Smooth muscle cell (in vitro differentiated cells): ENCODE measurements at regions not wholly inside any gene's neighbourhood (a gene's known extent, or its start where the extent isn't known, plus 50 kb on each side); places are given as distances from the start of the nearest gene placed in this dataset.

Experiments used
- DNase-seq: peaks from one replicate; lab custom pipeline; 2025; ENCODE audit not compliant: unreplicated experiment; lab: John Stamatoyannopoulos, UW
- H2AFZ ChIP-seq: fragments of 200-600 bp; sonication (generic); 2 replicates; pipeline ENCODE4 v1.6.0; 2016; ENCODE audit warnings: antibody characterized with exemption, low read depth, mild to moderate bottlenecking
- H3F3A ChIP-seq: fragments of 200-600 bp; sonication (generic); 2 replicates; pipeline ENCODE4 v1.6.0; 2017; ENCODE audit warnings: antibody characterized with exemption, low read depth
- H3K27ac ChIP-seq: fragments of 200-600 bp; sonication (generic); 2 replicates; pipeline ENCODE4 v1.5.1; 2016; ENCODE audit warnings: low read depth, mild to moderate bottlenecking
- H3K27me3 ChIP-seq: fragments of 200-600 bp; sonication (generic); 2 replicates; pipeline ENCODE4 v1.6.1; 2016; ENCODE audit warnings: low read depth, mild to moderate bottlenecking
- H3K36me3 ChIP-seq: fragments of 200-600 bp; sonication (generic); 2 replicates; pipeline ENCODE4 v1.5.1; 2016; ENCODE audit warnings: low read depth
- H3K4me1 ChIP-seq: fragments of 200-600 bp; sonication (generic); 2 replicates; pipeline ENCODE4 v1.5.1; 2016; ENCODE audit warnings: low read depth
- H3K4me2 ChIP-seq: fragments of 200-600 bp; sonication (generic); 2 replicates; pipeline ENCODE4 v1.6.0; 2016; ENCODE audit warnings: mild to moderate bottlenecking
- H3K4me3 ChIP-seq: fragments of 200-600 bp; sonication (generic); 2 replicates; pipeline ENCODE4 v1.5.1; 2016; ENCODE audit warnings: mild to moderate bottlenecking
- H3K79me2 ChIP-seq: fragments of 200-600 bp; sonication (generic); 2 replicates; pipeline ENCODE4 v1.6.0; 2016; ENCODE audit warnings: low read depth, mild to moderate bottlenecking
- H3K9ac ChIP-seq: fragments of 200-600 bp; sonication (generic); 2 replicates; pipeline ENCODE4 v1.6.0; 2016; ENCODE audit warnings: low read depth
- H3K9me3 ChIP-seq: fragments of 200-600 bp; sonication (generic); replicated peaks from 2 replicates; pipeline ENCODE4 v1.5.1; 2016; ENCODE audit warnings: low read depth
- H4K20me1 ChIP-seq: fragments of 200-600 bp; sonication (generic); 2 replicates; pipeline ENCODE4 v1.6.0; 2016; ENCODE audit warnings: low read depth
- CTCF ChIP-seq: fragments of 200-600 bp; sonication (generic); IDR thresholded peaks from 2 replicates; pipeline ENCODE4 v1.5.1; 2017; ENCODE audit warnings: borderline replicate concordance, mild to moderate bottlenecking, antibody characterized with exemption; ENCODE audit not compliant: insufficient read depth, poor library complexity, severe bottlenecking
- WGBS: methylation state at CpG from one replicate; pipeline ENCODE4 v1.1.7; 2016; ENCODE audit warnings: low lambda C conversion rate; 5-methylcytosine and 5-hydroxymethylcytosine counted together

DNA sequence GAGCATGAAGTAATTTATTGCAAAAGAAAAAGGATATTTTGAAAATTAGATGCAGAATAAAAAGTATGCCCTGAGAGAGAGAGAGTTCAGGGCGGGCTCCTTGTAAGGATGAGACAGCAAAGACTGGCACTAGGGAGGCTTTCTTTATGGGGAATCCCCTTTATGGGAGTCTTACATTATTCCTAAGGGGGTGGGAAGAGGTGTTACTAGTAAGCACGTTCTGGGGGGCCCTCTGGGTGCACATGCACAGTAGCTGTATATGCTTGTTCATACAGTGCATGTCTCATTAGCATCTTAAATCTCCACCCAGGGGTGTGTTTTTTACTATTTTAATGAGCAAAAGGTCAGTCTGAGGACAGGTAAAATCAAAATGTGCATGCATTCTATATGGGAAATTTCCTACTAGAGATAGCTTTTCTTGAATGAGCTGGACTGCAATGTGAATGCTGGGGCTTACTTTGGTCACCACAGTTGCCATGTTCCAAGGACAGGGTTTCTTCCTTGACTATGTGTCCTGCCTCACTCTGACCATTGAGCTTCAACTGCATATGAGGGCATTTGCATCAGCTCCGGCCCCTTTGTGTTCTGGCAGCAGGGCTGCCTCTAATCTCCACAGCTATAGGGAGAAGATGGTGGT, 614.1 kb downstream of the NUF2 start:
- no peaks in the 10 kb centered on the region for H3K4me1 ChIP-seq
- no peak for DNase-seq
- H3K27me3 ChIP-seq: no peaks in the 10 kb centered on the region
- H3K4me2 ChIP-seq: no peak overlapping the region
- H3K36me3 ChIP-seq: no peaks in the 10 kb centered on the region
- no peak overlapping the region for H3K4me3 ChIP-seq
- no peaks in the 10 kb centered on the region for H3K9me3 ChIP-seq
- H3K79me2 ChIP-seq: no peaks in the 10 kb centered on the region
- TF ChIP-seq CTCF: no peak
- no peak overlapping the region for H3K27ac ChIP-seq
- H4K20me1 ChIP-seq: no peaks in the 10 kb centered on the region
- H3K9ac ChIP-seq: no peak overlapping the region
- H3F3A ChIP-seq: no peaks in the 10 kb centered on the region
- WGBS: 85% methylated on average over 3 of the region's 3 CpGs
- H2AFZ ChIP-seq: no peak overlapping the region

DNA sequence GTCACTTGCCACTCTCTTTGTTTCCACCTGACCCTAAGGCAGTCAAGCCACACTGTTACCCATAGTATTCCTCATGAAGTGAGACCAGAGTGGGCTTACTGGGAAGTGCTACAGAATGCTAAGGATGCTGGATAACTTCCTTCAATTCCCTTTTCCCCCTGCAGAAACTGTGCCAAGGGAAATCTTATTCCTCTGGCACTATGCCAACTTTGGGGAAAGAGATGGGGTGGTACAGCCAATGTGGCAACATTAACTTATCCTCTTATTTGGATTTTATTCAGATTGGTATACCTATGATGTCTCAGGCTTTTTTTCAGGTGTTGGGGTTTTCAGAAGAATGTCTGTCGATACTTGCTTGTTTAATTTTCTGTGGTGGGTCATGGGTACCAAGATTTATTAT, 599.4 kb upstream of the PBX1 start:
- H3K4me2 ChIP-seq: no peak overlapping the region
- H3K79me2 ChIP-seq: no peaks in the 10 kb centered on the region
- H3K27me3 ChIP-seq: no peaks in the 10 kb centered on the region
- no peak for TF ChIP-seq CTCF
- H3K4me3 ChIP-seq: no peak overlapping the region
- no peak overlapping the region for H3K9ac ChIP-seq
- H4K20me1 ChIP-seq: no peaks in the 10 kb centered on the region
- 95% methylated on average over 1 of the region's 1 CpG for WGBS
- no peak overlapping the region for H3K27ac ChIP-seq
- no peak overlapping the region for H2AFZ ChIP-seq
- no peaks in the 10 kb centered on the region for H3F3A ChIP-seq
- no peaks in the 10 kb centered on the region for H3K36me3 ChIP-seq
- H3K4me1 ChIP-seq: no peaks in the 10 kb centered on the region
- H3K9me3 ChIP-seq: no peaks in the 10 kb centered on the region
- no peak for DNase-seq

DNA sequence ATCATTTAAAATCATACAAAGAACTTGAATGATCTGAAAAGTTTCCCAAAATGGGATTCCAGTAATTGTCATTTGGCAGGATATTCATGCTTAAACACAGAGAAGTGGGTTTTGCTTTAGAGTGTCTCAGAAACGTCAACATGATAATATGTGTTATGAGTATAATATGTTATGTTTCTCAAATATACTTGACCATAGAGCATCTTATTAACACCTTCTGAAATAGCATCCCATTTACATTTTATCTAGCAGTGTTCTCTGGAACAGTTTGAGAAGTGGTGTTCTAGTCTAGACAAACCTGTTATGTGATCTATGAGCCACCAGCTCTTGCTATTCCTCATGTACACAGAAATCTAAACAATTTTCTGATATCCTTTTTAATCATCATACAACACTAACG, 588.8 kb upstream of the PBX1 start:
- Histone ChIP-seq H3K4me2 (no peak overlapping the region), H2AFZ (no peak overlapping the region), H3K79me2 (no peaks in the 10 kb centered on the region), H3K27me3 (no peaks in the 10 kb centered on the region), H3K36me3 (no peaks in the 10 kb centered on the region), H4K20me1 (no peaks in the 10 kb centered on the region), H3F3A (no peaks in the 10 kb centered on the region), H3K4me1 (no peaks in the 10 kb centered on the region), H3K4me3 (no peak overlapping the region), H3K27ac (no peak overlapping the region), H3K9me3 (peaks cover 5% of the 10 kb centered on the region), H3K9ac (no peak overlapping the region)
- no peak for DNase-seq
- TF ChIP-seq CTCF: no peak
- 69% methylated on average over 2 of the region's 2 CpGs for WGBS

DNA sequence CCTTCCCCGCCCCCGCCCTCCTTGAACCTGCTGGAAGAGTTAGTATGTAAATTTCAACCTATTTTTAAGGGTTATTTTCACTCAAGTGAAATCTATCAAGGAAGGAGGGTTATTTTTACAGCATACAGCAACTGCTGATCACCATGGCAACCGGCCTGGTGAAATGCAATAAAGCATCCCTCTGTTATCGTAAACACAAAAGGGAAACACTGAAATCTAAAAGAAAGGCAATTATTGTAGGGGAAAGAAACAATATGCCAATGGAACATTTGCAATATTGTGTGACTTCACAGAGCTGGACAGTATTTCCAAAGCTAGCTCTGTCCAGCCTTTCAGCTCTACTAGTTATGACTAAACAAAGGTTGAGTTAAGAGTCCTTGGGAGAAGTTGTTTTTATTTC, 588.3 kb upstream of the PBX1 start:
- no peak overlapping the region for H3K9ac ChIP-seq
- no peaks in the 10 kb centered on the region for H3K79me2 ChIP-seq
- no peak overlapping the region for H3K27ac ChIP-seq
- no peaks in the 10 kb centered on the region for H3K36me3 ChIP-seq
- H2AFZ ChIP-seq: no peak overlapping the region
- H3K9me3 ChIP-seq: no peaks in the 10 kb centered on the region
- H3K4me3 ChIP-seq: no peak overlapping the region
- DNase-seq: no peak
- no peaks in the 10 kb centered on the region for H4K20me1 ChIP-seq
- no peaks in the 10 kb centered on the region for H3F3A ChIP-seq
- no peak overlapping the region for H3K4me2 ChIP-seq
- TF ChIP-seq CTCF: no peak
- H3K4me1 ChIP-seq: no peaks in the 10 kb centered on the region
- WGBS: 80% methylated on average over 4 of the region's 4 CpGs
- no peaks in the 10 kb centered on the region for H3K27me3 ChIP-seq
